Neuron (in vitro differentiated cells): ENCODE measurements at regions not wholly inside any gene's neighbourhood (a gene's known extent, or its start where the extent isn't known, plus 50 kb on each side); places are given as distances from the start of the nearest gene placed in this dataset.

Experiments used
- H2AFZ ChIP-seq: one replicate; pipeline ENCODE4 v1.6.1; 2013; ENCODE audit warnings: low read depth, mild to moderate bottlenecking, inconsistent platforms, low read length, moderate library complexity
- H3K27me3 ChIP-seq: one replicate; pipeline ENCODE4 v1.6.1; 2013; ENCODE audit warnings: low read length; ENCODE audit not compliant: insufficient read depth
- H3K36me3 ChIP-seq: one replicate; pipeline ENCODE4 v1.6.1; 2013; ENCODE audit warnings: low read length; ENCODE audit not compliant: insufficient read depth
- H3K4me1 ChIP-seq: one replicate; pipeline ENCODE4 v1.6.1; 2013; ENCODE audit warnings: low read length; ENCODE audit not compliant: insufficient read depth
- H3K4me3 ChIP-seq: 2 replicates; pipeline ENCODE4 v1.5.1; 2013; ENCODE audit warnings: mild to moderate bottlenecking, low read length, moderate library complexity
- H3K9me3 ChIP-seq: one replicate; pipeline ENCODE4 v1.6.1; 2013; ENCODE audit warnings: low read length

GRCh38 chr13:82713687-82714405 lies 1168.4 kb downstream of the SLITRK1 start:
- Histone ChIP-seq H3K27me3 (no peaks in the 10 kb centered on the region), H3K9me3 (no peaks in the 10 kb centered on the region), H3K4me1 (no peaks in the 10 kb centered on the region), H2AFZ (no peak overlapping the region), H3K36me3 (no peaks in the 10 kb centered on the region), H3K4me3 (no peak overlapping the region)

- no peak overlapping the region for H2AFZ ChIP-seq
- no peaks in the 10 kb centered on the region for H3K36me3 ChIP-seq
- no peaks in the 10 kb centered on the region for H3K4me1 ChIP-seq
- no peak overlapping the region for H3K4me3 ChIP-seq
- no peaks in the 10 kb centered on the region for H3K27me3 ChIP-seq
- H3K9me3 ChIP-seq: no peaks in the 10 kb centered on the region
These were observed 1179.8 kb downstream of the SLITRK1 start for GRCh38 chr13:82702513-82702912.

GRCh38 chr13:82701020-82701419 lies 1181.3 kb downstream of the SLITRK1 start:
- H3K4me3 ChIP-seq: no peak overlapping the region
- H3K4me1 ChIP-seq: no peaks in the 10 kb centered on the region
- no peaks in the 10 kb centered on the region for H3K9me3 ChIP-seq
- no peak overlapping the region for H2AFZ ChIP-seq
- no peaks in the 10 kb centered on the region for H3K36me3 ChIP-seq
- no peaks in the 10 kb centered on the region for H3K27me3 ChIP-seq

- Histone ChIP-seq H3K36me3 (no peaks in the 10 kb centered on the region), H3K27me3 (no peaks in the 10 kb centered on the region), H2AFZ (no peak overlapping the region), H3K9me3 (no peaks in the 10 kb centered on the region), H3K4me1 (no peaks in the 10 kb centered on the region), H3K4me3 (no peak overlapping the region)
These were observed 1183.3 kb downstream of the SLITRK1 start for GRCh38 chr13:82698941-82699340.

- H3K36me3 ChIP-seq: no peaks in the 10 kb centered on the region
- H3K27me3 ChIP-seq: no peaks in the 10 kb centered on the region
These were observed 1183.9 kb downstream of the SLITRK1 start for GRCh38 chr13:82698383-82698782.

GRCh38 chr13:82693607-82694006 lies 1188.7 kb downstream of the SLITRK1 start:
- no peak overlapping the region for H3K4me3 ChIP-seq
- no peak overlapping the region for H2AFZ ChIP-seq
- H3K27me3 ChIP-seq: no peaks in the 10 kb centered on the region
- no peaks in the 10 kb centered on the region for H3K36me3 ChIP-seq
- H3K9me3 ChIP-seq: no peaks in the 10 kb centered on the region
- H3K4me1 ChIP-seq: no peaks in the 10 kb centered on the region

More at GRCh38 chr13:82698383-82698782, 1183.9 kb downstream of the SLITRK1 start:
- H2AFZ ChIP-seq: no peak overlapping the region
- no peak overlapping the region for H3K4me3 ChIP-seq
- no peaks in the 10 kb centered on the region for H3K9me3 ChIP-seq
- H3K4me1 ChIP-seq: no peaks in the 10 kb centered on the region

- Histone ChIP-seq H3K4me1 (no peaks in the 10 kb centered on the region), H3K36me3 (no peaks in the 10 kb centered on the region), H3K9me3 (no peaks in the 10 kb centered on the region), H3K27me3 (no peaks in the 10 kb centered on the region), H2AFZ (no peak overlapping the region), H3K4me3 (no peak overlapping the region)
These were observed 1193.8 kb downstream of the SLITRK1 start for GRCh38 chr13:82688400-82688994.

GRCh38 chr13:82687884-82688283 lies 1194.4 kb downstream of the SLITRK1 start:
- H3K27me3 ChIP-seq: no peaks in the 10 kb centered on the region
- H3K9me3 ChIP-seq: no peaks in the 10 kb centered on the region
- no peaks in the 10 kb centered on the region for H3K36me3 ChIP-seq
- no peak overlapping the region for H2AFZ ChIP-seq
- no peaks in the 10 kb centered on the region for H3K4me1 ChIP-seq
- no peak overlapping the region for H3K4me3 ChIP-seq

- H3K27me3 ChIP-seq: no peaks in the 10 kb centered on the region
- H3K4me1 ChIP-seq: no peaks in the 10 kb centered on the region
- H3K4me3 ChIP-seq: no peak overlapping the region
- no peaks in the 10 kb centered on the region for H3K9me3 ChIP-seq
- H2AFZ ChIP-seq: no peak overlapping the region
- H3K36me3 ChIP-seq: no peaks in the 10 kb centered on the region
These were observed 1200.7 kb downstream of the SLITRK1 start for GRCh38 chr13:82681535-82681934.

- Histone ChIP-seq H3K4me3 (no peak overlapping the region), H3K27me3 (no peaks in the 10 kb centered on the region), H3K36me3 (no peaks in the 10 kb centered on the region), H2AFZ (no peak overlapping the region), H3K4me1 (no peaks in the 10 kb centered on the region), H3K9me3 (no peaks in the 10 kb centered on the region)
These were observed 1204.2 kb downstream of the SLITRK1 start for GRCh38 chr13:82678052-82678451.

- no peaks in the 10 kb centered on the region for H3K9me3 ChIP-seq
- no peaks in the 10 kb centered on the region for H3K27me3 ChIP-seq
- H3K36me3 ChIP-seq: no peaks in the 10 kb centered on the region
- H3K4me1 ChIP-seq: no peaks in the 10 kb centered on the region
- no peak overlapping the region for H2AFZ ChIP-seq
- no peak overlapping the region for H3K4me3 ChIP-seq
These were observed 1207.2 kb downstream of the SLITRK1 start for GRCh38 chr13:82675024-82675423.

- no peaks in the 10 kb centered on the region for H3K27me3 ChIP-seq
- H3K4me3 ChIP-seq: no peak overlapping the region
- H3K4me1 ChIP-seq: no peaks in the 10 kb centered on the region
- H3K36me3 ChIP-seq: no peaks in the 10 kb centered on the region
- H2AFZ ChIP-seq: no peak overlapping the region
- no peaks in the 10 kb centered on the region for H3K9me3 ChIP-seq
These were observed 1207.7 kb downstream of the SLITRK1 start for GRCh38 chr13:82674546-82674945.

- no peaks in the 10 kb centered on the region for H3K4me1 ChIP-seq
- no peak overlapping the region for H2AFZ ChIP-seq
- H3K9me3 ChIP-seq: no peaks in the 10 kb centered on the region
- H3K4me3 ChIP-seq: no peak overlapping the region
- no peaks in the 10 kb centered on the region for H3K36me3 ChIP-seq
- H3K27me3 ChIP-seq: no peaks in the 10 kb centered on the region
These were observed 1210.0 kb downstream of the SLITRK1 start for GRCh38 chr13:82672248-82672647.

- no peak overlapping the region for H2AFZ ChIP-seq
- H3K36me3 ChIP-seq: no peaks in the 10 kb centered on the region
- no peak overlapping the region for H3K4me3 ChIP-seq
- H3K4me1 ChIP-seq: no peaks in the 10 kb centered on the region
- no peaks in the 10 kb centered on the region for H3K27me3 ChIP-seq
- no peaks in the 10 kb centered on the region for H3K9me3 ChIP-seq
These were observed 1218.1 kb downstream of the SLITRK1 start for GRCh38 chr13:82664183-82664582.
